Cardiac fibroblast (primary cell): ENCODE measurements at regions not wholly inside any gene's neighbourhood (a gene's known extent, or its start where the extent isn't known, plus 50 kb on each side); places are given as distances from the start of the nearest gene placed in this dataset.

Experiments used
- DNase-seq, 2 donors: peaks; one replicate each; pipeline versions ENCODE4 v3.0.0 to v3.0.0-alpha.2; 2010; ENCODE audit warnings: low read depth in 2 of 2
- H3K4me3 ChIP-seq, 2 donors: replicated peaks in 1 of 2; 1 replicate in 1 of 2; 2 replicates in 1 of 2; pipeline ENCODE4 v1.5.1; 2011; ENCODE audit warnings: low read depth in 2 of 2, low read length in 2 of 2, mild to moderate bottlenecking in 2 of 2, moderate library complexity in 1 of 2
- CTCF ChIP-seq: IDR thresholded peaks from one replicate; pipeline ENCODE4 v1.5.1; 2011; ENCODE audit warnings: low read depth, mild to moderate bottlenecking, low read length, inconsistent platforms

- DNase-seq: no peak
- no peak overlapping the region for H3K4me3 ChIP-seq
- no peak for TF ChIP-seq CTCF
Observed at GRCh38 chr2:181754105-181754504, 73.8 kb upstream of the NEUROD1 start.

DNA sequence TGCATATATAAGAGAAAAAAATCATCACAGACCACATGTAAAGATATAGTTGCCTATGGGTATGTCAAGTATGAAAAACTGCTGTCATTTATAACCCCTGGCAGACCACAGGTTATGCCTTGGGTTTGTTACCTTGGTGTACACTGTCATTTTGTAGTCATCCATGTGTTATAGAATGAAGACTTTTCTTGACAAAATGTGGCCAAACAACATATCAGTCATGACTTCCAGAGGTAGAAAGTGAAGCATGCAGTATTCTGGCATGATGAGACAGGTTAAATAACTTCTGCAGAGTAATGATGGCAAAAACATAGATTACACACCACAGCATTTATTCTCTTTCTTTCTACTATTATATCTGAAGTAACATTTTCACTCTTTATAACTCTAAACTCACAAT, 74.9 kb upstream of the NEUROD1 start:
- H3K4me3 ChIP-seq: no peak overlapping the region
- no peak for TF ChIP-seq CTCF
- DNase-seq: no peak

- no peak for TF ChIP-seq CTCF
- no peak overlapping the region for H3K4me3 ChIP-seq
- DNase-seq: no peak
Observed at GRCh38 chr2:181760521-181760920, 80.2 kb upstream of the NEUROD1 start.

DNA sequence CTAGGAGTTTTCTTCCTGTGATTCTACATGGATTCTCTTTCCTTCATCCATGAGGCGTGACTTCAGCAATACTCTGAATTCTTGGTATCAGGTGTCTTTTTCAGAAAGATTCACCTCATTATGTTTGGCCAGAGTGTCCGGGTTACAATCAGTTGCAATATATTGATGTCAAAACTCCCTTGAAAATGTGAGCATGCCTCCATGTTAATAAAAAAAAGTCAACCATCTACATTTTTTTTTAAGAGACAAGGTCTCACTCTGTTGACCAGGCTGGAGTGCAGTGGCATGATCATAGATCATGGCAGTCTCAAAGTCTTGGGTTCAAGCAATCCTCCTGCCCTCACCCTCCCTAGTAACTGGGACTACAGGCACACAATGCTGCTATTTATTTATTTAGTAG, 80.9 kb upstream of the NEUROD1 start:
- no peak overlapping the region for H3K4me3 ChIP-seq
- DNase-seq: no peak
- TF ChIP-seq CTCF: no peak

DNA sequence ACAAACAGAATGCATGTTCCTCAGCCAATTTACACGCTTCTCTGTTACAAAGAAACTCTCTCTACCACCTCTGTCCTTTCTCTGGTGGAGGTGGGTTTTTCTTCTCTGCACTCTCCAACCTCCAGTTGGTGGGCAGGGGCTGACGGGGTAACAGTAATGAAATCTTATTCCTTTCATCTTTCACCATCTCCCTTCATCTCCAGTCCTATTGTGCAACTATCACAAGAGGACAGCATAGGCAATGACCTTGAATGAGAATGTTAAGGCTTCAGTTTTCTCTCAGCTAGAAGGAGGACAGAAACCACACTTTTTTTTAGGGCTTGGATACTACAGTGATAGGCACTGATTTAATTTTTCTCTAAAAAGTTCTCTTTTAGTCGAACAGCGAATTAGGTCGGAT, 81.7 kb upstream of the NEUROD1 start:
- TF ChIP-seq CTCF: no peak
- DNase-seq: no peak
- H3K4me3 ChIP-seq: no peak overlapping the region

DNA sequence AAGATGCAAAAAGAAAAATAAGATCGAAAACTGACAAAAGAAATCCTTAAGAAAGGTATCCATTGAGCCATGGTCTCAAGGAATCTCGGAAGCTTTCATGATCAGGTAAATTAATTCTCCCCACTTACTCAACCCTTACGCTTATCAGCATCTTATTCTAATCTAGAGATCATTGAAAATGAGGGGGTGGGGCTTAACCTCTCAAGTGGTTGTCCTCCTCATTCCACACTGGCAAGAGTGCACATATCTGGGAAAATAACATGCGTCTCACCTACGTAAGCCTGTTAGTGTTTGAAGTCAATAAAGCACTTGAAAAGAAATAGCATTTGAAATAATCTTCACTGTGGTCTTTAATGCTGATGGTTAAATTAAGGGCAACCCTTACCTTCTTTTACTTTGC, 82.5 kb upstream of the NEUROD1 start:
- DNase-seq: no peak
- H3K4me3 ChIP-seq: no peak overlapping the region
- no peak for TF ChIP-seq CTCF

GRCh38 chr2:181763423-181763822, 83.1 kb upstream of the NEUROD1 start:
- TF ChIP-seq CTCF: no peak
- H3K4me3 ChIP-seq: no peak overlapping the region
- DNase-seq: no peak
